ENCODE measurements at regions not wholly inside any gene's neighbourhood (a gene's known extent, or its start where the extent isn't known, plus 50 kb on each side); places are given as distances from the start of the nearest gene placed in this dataset.
A peak's percentile ranks its signal among the peaks of the same experiment; 100 is the strongest.

DNA sequence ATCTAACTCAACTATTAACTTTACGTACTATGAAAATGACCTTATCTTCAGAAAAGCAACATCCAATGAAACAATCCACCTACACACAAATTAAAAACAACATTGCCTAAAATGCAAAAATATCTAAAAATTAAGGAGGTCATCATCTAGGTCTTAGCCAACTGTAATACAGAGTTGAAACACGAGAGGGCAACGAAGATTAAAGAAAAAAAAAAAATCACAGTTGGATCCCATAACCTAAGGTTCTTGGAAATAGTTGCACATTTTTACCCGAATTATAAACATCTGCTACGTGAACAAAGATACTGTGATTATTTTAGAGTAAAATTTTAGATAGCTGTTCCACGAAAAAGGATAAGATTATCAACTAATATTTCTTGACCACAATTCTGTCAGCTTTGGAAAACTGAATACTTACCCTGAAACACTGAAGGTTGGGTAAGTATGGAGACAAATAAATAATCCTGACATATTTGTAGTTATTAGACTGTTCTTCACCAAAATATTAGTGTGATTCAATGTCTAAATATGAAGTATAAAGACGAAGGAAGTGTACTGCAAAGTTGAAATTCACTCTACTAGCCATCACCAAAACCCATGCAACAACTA lies 88.0 kb upstream of the AK4 start (continued):
- TF ChIP-seq CTCF (IDR thresholded peaks at IDR 0.05; ENCODE audit: control extremely low read depth in 1 of 3, insufficient read depth in 1 of 3, low read depth in 1 of 3, low read length in 3 of 3), result peak in 1 of 3 experiments; percentile 25; a peak in 2 of 4 replicates
- no peak for TF ChIP-seq NANOG (IDR thresholded peaks at IDR 0.05; ENCODE audit: insufficient read depth, low read depth, low read length, poor library complexity, severe bottlenecking)

All from H1 (cell line).